Panc1 (cell line): ENCODE measurements at regions not wholly inside any gene's neighbourhood (a gene's known extent, or its start where the extent isn't known, plus 50 kb on each side); places are given as distances from the start of the nearest gene placed in this dataset.

Experiments
- ATAC-seq: fragments of 200-7000 bp; cut with Tn5 transposase; 2 replicates; pipeline ENCODE4 v1.9.1; 2020; ENCODE audit warnings: mild to moderate bottlenecking, moderate library complexity
- BruUV-seq: library from RNA; stranded (reverse); fragments of 400-500 nt; replicated peaks from 2 replicates; lab custom pipeline; 2021; lab: Mats Ljungman, UMichigan
- CTCF ChIA-PET: fragments of 300-600 bp; sonication (Branson Sonifier 250); formaldehyde crosslinking; loops from one replicate; lab custom pipeline; 2022; ENCODE audit warnings: antibody characterized with exemption; lab: Charles Lee
- POLR2A ChIA-PET: fragments of 300-600 bp; sonication (Branson Sonifier 250); formaldehyde crosslinking; loops from one replicate; lab custom pipeline; 2022; ENCODE audit warnings: antibody characterized with exemption; lab: Charles Lee
- DNase-seq: peaks from one replicate; pipeline ENCODE4 v3.0.0-alpha.2; 2010; ENCODE audit warnings: low read depth, low spot score
- H3K27ac ChIP-seq: 2 replicates; pipeline ENCODE4 v1.5.1; 2011; ENCODE audit warnings: mild to moderate bottlenecking, low read length, inconsistent platforms
- H3K27me3 ChIP-seq: fragments of 200-500 bp; sonication (Bioruptor generic); 2 replicates; pipeline ENCODE4 v1.6.0; 2014; ENCODE audit warnings: low read length, inconsistent platforms; ENCODE audit not compliant: control insufficient read depth, insufficient read depth
- H3K36me3 ChIP-seq: fragments of 200-500 bp; sonication (Bioruptor generic); 2 replicates; pipeline ENCODE4 v1.5.1; 2014; ENCODE audit warnings: inconsistent platforms, mild to moderate bottlenecking, low read length, moderate library complexity; ENCODE audit not compliant: control insufficient read depth, insufficient read depth
- H3K4me1 ChIP-seq: 2 replicates; pipeline ENCODE4 v1.5.1; 2011; ENCODE audit warnings: inconsistent platforms, mild to moderate bottlenecking, low read length, moderate library complexity; ENCODE audit not compliant: control insufficient read depth, insufficient read depth
- H3K4me3 ChIP-seq, 2 experiments: 2 replicates each; pipeline ENCODE4 v1.5.1; 2011 to 2012; ENCODE audit warnings: low read depth in 2 of 2, low read length in 2 of 2, mild to moderate bottlenecking in 2 of 2, inconsistent platforms in 1 of 2, moderate library complexity in 1 of 2
- H3K9me3 ChIP-seq: fragments of 200-500 bp; sonication (Bioruptor generic); 2 replicates; pipeline ENCODE4 v1.5.1; 2014; ENCODE audit warnings: low read depth, mild to moderate bottlenecking, inconsistent platforms, low read length, moderate library complexity; ENCODE audit not compliant: control insufficient read depth, insufficient read depth
- POLR2AphosphoS5 ChIP-seq: IDR thresholded peaks from 2 replicates; pipeline ENCODE4 v1.6.1; 2012; ENCODE audit warnings: mild to moderate bottlenecking, low read depth, low read length, moderate library complexity
- SIN3A ChIP-seq: IDR thresholded peaks from 2 replicates; pipeline ENCODE4 v1.6.1; 2012; ENCODE audit warnings: low read depth, mild to moderate bottlenecking, low read length, moderate library complexity, borderline replicate concordance; ENCODE audit not compliant: insufficient read depth
- TCF7L2 ChIP-seq: IDR thresholded peaks from 2 replicates; pipeline ENCODE4 v1.6.1; 2011; ENCODE audit warnings: mild to moderate bottlenecking, low read depth, low read length, inconsistent platforms
- in situ Hi-C: cut with HindIII; loops from 2 replicates; pipeline ENCODE4 v1.10.0; 2016; ENCODE audit warnings: low sequenced_read_pairs, low pct_unique_long_range_greater_than_20kb
- intact Hi-C: fragments of 100-400 bp; cut with micrococcal nuclease; formaldehyde crosslinking; loops from one replicate; pipeline ENCODE4 v1.10.0; 2022; ENCODE audit not compliant: unreplicated experiment
- TF ChIP-seq, protein P1 (sequence below), 2 experiments: IDR thresholded peaks; 2 replicates each; pipeline ENCODE4 v1.6.1; 2011 to 2012; ENCODE audit warnings: low read depth in 2 of 2, control low read depth in 1 of 2, low read length in 1 of 2, mild to moderate bottlenecking in 1 of 2, moderate library complexity in 1 of 2; ENCODE audit not compliant: insufficient read depth in 1 of 2
- TF ChIP-seq, protein P2 (sequence below): fragments of 450-650 bp; IDR thresholded peaks from 2 replicates; pipeline ENCODE4 v1.5.1; 2017; ENCODE audit warnings: mild to moderate bottlenecking

DNA sequence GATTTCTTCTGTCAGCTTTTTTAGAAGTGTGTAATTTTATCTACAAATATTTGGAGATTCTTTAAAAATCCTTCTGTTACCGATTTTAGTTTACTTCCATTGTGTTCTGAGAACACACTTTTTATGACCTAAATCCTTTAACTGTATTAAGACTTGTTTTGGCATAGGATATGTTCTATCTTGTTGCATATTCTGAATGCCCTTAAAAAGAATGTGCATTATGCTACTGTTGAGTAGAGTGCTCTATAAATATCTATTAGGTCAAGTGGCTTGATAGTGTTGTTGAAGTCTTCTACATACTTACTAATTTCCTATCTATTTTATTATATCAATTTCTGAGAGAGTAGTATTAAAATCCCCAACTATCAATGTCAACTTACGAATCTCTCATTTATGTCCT lies 502.2 kb downstream of the MAFB start:
- ChIA-PET CTCF (no interaction called here), POLR2A (no interaction called here)
- Histone ChIP-seq H3K4me3 (no peak overlapping the region), H3K9me3 (no peaks in the 10 kb centered on the region), H3K4me1 (no peaks in the 10 kb centered on the region), H3K27me3 (no peaks in the 10 kb centered on the region), H3K36me3 (no peaks in the 10 kb centered on the region), H3K27ac (no peak overlapping the region)
- TF ChIP-seq SIN3A: no peak
- TF ChIP-seq, protein P1, sequence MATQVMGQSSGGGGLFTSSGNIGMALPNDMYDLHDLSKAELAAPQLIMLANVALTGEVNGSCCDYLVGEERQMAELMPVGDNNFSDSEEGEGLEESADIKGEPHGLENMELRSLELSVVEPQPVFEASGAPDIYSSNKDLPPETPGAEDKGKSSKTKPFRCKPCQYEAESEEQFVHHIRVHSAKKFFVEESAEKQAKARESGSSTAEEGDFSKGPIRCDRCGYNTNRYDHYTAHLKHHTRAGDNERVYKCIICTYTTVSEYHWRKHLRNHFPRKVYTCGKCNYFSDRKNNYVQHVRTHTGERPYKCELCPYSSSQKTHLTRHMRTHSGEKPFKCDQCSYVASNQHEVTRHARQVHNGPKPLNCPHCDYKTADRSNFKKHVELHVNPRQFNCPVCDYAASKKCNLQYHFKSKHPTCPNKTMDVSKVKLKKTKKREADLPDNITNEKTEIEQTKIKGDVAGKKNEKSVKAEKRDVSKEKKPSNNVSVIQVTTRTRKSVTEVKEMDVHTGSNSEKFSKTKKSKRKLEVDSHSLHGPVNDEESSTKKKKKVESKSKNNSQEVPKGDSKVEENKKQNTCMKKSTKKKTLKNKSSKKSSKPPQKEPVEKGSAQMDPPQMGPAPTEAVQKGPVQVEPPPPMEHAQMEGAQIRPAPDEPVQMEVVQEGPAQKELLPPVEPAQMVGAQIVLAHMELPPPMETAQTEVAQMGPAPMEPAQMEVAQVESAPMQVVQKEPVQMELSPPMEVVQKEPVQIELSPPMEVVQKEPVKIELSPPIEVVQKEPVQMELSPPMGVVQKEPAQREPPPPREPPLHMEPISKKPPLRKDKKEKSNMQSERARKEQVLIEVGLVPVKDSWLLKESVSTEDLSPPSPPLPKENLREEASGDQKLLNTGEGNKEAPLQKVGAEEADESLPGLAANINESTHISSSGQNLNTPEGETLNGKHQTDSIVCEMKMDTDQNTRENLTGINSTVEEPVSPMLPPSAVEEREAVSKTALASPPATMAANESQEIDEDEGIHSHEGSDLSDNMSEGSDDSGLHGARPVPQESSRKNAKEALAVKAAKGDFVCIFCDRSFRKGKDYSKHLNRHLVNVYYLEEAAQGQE (IDR thresholded peaks at IDR 0.05; ENCODE audit: insufficient read depth in 1 of 2, low read depth in 2 of 2, low read length in 1 of 2): no peak
- no peak for DNase-seq
- intact Hi-C loops: no loop called here
- ATAC-seq: no peak
- BruUV-seq: no TSS peak
- in situ Hi-C loops: no loop called here

DNA sequence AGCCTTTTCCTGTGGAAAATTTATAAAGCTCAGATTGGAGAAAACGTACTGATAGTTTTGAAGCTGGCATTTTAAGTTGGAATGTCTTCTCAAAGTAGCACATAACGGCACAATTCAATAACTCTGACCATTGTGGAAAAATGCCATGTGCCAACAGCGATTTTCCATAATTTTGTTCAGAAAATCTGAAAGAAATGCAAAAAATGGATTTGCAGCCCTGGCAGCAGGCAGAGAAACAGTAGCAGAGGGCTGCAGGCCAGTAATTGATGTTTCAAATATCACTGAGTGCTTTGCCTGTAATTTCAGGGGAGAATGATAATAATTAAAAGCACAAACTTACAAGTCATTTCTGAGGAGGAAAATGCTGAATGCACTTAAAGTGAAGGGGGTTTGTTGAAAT lies 507.4 kb downstream of the MAFB start:
- CTCF ChIA-PET: no interaction called here
- POLR2A ChIA-PET: no interaction called here
- no peaks in the 10 kb centered on the region for H3K4me1 ChIP-seq
- TF ChIP-seq, protein P2, sequence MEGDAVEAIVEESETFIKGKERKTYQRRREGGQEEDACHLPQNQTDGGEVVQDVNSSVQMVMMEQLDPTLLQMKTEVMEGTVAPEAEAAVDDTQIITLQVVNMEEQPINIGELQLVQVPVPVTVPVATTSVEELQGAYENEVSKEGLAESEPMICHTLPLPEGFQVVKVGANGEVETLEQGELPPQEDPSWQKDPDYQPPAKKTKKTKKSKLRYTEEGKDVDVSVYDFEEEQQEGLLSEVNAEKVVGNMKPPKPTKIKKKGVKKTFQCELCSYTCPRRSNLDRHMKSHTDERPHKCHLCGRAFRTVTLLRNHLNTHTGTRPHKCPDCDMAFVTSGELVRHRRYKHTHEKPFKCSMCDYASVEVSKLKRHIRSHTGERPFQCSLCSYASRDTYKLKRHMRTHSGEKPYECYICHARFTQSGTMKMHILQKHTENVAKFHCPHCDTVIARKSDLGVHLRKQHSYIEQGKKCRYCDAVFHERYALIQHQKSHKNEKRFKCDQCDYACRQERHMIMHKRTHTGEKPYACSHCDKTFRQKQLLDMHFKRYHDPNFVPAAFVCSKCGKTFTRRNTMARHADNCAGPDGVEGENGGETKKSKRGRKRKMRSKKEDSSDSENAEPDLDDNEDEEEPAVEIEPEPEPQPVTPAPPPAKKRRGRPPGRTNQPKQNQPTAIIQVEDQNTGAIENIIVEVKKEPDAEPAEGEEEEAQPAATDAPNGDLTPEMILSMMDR: no peak
- TF ChIP-seq, protein P1 (IDR thresholded peaks at IDR 0.05; ENCODE audit: insufficient read depth in 1 of 2, low read depth in 2 of 2, low read length in 1 of 2): no peak
- TF ChIP-seq SIN3A: no peak
- TF ChIP-seq POLR2AphosphoS5: no peak
- TF ChIP-seq TCF7L2: no peak
- no peaks in the 10 kb centered on the region for H3K9me3 ChIP-seq
- H3K27me3 ChIP-seq: no peaks in the 10 kb centered on the region
- BruUV-seq: no TSS peak
- no peak overlapping the region for H3K4me3 ChIP-seq
- in situ Hi-C loops: no loop called here
- H3K36me3 ChIP-seq: no peaks in the 10 kb centered on the region
- no peak overlapping the region for H3K27ac ChIP-seq
- intact Hi-C loops: no loop called here
- ATAC-seq (no peak), DNase-seq (no peak)
